ENCODE measurements at regions not wholly inside any gene's neighbourhood (a gene's known extent, or its start where the extent isn't known, plus 50 kb on each side); places are given as distances from the start of the nearest gene placed in this dataset.
"Not testable (repeated sequence)": the region's sequence is repeated elsewhere in the genome, so short reads cannot be mapped to it uniquely, and the experiment has no call there.

DNA sequence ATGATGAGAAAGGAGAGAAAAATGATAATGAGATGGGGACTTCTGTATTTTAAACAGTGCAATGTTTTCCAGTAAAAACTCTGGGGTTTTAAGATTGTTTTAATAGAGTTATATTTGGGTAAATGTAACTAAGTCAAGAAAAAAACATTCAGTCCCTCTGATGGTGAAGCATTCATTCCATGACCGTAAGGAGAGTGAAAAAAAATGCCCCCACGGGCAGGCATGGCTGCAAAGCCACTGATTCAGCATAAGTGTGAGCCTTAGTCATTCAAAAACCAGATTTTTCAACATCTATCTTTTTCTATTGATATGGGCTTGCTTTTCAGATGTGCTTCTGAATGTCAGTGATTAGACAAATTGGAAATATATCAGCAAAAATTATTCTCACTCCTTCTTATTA, 957.8 kb downstream of the SLC4A3 start:
- DNase-seq: no peak

DNA sequence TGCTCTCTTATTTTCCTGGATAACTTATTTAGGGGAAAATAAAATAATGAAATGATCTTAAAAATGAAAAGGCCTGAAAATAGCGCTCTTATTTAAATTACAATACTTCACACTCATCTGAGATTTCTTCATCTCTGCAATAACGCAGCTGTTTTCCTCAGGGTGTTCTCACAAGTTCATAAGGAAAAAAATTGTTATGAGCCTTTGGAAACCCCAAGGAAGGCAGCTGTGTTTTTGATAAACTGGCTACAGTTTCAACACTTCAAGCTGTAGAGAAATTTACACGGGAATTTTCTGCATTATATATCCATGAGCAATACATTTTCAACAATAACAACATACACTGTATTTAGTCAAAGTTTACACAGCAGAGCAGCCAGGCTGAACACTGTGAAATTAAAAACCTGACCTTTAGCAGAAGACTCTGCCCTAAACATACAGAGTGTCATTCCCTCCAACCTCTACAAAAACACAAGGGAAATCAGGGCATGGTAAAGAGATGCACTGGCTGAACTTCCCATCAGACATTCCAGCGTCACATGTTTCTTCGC, 959.6 kb downstream of the SLC4A3 start:
- DNase-seq: no peak

DNA sequence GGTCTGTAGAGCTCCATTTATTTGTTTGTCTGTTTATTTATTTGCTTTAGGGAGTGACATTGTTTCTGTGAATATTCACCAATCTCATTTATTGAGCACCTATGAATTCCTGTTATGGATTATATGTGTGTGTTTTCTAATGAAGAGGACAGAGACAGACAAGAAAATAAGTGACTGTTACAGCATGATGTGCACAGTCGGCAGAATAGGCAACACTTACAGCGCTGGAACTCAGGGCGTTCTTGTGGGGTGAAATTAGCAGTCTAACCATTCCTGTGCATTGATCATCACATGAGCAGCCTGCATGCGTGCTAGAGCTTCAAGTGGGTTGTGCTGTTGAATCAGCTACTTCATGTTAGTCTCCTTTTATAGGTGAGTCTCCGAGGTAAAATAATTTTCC, 960.7 kb downstream of the SLC4A3 start:
- DNase-seq: no peak

DNA sequence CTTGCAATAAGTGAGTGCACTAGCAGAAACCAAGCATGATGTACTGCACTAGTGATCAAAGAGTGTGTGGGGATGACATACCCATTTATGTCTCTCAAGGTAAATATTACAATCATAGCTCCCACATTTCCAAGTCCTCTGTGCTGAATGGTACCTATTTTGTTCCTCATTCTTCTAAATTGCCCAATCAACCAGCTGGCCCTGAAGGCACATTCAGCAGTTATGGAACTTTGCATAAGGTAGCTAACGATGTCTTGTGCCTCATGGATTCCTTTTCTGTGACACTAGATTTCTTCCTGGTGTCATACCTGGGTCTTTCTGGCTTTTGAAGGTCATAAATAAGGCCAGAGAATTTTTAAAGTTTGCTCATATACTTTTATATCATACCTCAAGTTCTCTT, 963.0 kb downstream of the SLC4A3 start:
- DNase-seq: no peak

DNA sequence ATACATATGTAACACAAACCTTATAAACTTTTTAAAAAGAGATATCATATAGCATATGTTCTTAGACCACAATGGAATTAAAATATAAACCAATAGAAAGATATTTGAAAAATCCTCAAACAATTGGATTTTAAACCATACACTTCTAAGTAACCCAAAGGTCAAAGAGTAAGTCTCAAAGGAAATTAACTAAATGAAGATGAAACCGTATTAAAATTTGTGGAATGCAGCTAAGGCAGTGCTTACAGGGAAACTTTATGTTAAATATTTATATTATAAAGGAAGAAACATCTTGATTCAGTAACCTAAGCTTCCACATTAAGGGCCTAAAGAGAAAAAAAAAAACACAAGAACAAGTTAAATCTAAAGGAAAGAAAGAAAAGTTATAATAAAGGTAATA, 966.1 kb downstream of the SLC4A3 start:
- DNase-seq: no peak

DNA sequence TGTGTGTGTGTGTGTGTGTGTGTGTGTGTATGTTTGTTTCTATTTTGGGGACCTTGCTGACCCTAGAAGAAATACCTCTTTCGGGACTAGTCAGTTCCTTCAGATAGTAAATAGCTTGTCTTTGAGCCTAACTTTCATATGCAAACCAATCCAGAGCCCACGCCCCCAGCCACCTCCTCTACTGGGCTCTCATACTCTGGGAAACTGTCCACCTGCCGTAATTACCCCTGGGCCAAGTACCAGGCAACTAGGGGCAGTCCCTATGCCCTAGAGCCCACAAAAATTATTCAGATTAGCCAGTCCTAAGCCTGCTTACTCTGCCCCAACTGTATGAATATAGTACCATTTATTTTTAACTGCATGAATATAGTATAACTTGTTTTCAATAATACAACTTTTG, 970.4 kb downstream of the EPHA4 start:
- no peak for DNase-seq

DNA sequence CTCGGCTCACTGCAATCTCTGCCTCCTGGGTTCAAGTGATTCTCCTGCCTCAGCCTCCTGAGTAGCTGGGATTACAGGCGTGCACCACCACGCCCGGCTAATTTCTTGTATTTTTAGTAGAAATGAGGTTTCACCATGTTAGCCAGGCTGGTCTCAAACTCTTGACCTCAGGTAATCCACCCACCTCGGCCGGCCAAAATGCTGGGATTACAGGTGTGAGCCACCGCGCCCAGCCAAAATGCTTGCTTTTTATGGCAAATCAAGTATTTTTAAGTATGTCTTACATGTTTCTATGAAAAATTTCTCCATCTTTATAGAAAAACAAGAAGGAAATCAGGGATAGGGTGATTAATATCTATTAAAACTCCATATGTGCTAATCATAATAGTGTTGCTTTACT, 959.1 kb downstream of the EPHA4 start:
- not testable (repeated sequence) for DNase-seq

DNA sequence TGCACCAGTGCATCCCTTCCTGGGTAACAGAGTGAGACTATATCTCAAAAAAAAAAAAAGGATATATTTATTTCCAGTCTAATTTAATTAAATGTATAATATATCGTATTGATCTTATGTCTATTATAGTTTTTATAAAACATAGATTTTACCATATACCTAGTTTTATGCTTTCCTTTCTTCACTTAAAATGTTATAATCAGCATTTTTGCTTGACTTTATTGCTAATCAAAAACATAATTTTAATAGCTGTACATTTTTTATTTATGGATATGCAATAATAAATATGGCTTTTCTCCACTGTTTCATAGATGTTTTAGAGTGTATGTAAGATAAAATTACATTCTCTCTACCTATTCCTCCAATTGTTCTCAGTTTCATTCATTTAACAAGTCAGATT, 958.0 kb downstream of the EPHA4 start:
- DNase-seq: no peak

DNA sequence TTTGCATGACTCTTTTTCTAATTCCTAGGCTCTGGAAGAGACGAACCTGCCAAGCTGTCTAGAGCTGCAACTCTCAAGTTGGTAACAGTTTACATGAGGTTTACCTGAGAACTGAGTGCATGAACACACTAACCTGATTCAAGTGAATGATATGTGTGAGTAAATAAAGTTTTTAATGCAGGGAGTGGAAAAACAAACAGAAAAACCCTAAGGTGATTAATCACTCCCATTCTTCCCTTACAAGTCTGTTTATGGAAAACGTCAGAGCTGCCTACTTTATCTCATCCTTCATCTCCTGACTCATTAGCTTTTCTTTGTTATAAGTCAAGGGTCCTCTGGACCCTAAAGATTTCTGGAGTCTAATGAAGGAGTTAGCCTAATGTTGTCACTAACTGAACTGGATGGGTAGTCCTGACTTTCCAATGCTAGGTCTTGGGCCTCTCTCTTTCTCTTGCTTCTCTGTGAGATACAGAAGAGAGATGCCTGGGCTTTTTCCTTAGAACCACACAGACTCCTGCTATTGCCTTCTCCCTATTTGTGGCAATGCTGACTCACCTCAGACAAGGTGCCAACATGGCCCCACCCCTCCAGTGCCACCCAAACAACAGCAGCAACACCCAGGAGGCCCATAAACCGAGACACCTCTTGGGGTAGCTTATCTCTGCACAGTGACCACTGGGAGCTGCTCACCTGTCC, 952.4 kb downstream of the EPHA4 start:
- DNase-seq: no peak

DNA sequence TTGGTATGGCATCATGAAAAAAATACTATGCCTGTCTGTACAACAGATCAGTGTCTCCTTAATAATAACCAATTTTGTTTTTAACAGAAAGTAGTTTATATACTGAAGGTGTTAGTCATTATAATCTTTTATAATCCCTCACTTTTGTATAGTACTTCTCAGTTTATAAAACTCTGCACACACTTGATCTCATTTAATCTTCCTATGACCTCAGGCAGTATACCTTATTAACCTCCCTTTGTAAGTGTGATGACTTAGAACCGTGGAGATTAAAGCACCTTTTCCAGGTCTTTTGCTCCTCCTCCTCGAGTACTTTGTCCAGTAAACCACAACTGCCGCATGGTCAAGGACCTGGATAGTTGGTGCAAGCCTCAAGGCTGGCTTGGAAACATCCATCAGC, 945.5 kb downstream of the EPHA4 start:
- no peak for DNase-seq

DNA sequence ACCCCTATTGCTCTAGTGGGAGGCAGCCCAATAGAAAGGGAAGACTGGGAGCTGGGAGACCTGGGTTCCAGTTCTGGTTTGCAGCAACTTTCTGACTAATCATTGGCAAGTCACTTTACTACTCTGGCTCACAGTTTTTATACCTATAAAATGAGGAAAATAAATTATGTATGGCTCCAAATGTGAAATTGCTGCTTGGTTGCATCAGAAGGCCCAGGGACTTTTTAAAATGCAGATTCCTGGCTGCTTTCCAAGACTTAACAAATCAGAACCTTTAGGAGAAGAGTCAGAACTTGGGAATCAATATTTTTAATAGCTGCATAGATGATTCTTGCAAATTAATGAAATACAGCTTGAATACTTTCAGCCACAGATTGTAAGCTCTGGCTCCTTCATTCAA, 943.9 kb downstream of the EPHA4 start:
- DNase-seq: no peak

DNA sequence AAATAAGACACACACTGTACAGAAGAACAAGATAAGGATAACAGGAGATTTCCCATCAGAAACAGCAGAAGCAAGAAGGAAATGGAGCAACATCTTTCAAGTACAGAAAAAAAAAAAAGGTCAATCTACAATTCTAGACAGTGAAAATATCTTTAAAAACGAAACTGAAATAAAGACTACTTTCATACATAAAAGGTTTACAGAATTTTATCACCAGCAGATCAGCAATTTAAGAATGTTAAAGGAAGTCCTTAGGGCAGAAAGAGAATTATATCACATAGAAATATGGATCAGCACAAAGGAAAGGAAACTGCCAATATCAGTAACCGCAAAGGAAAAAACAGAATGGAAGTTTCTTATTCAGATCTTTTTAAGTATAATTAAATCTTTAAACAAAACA, 931.0 kb downstream of the EPHA4 start:
- no peak for DNase-seq

DNA sequence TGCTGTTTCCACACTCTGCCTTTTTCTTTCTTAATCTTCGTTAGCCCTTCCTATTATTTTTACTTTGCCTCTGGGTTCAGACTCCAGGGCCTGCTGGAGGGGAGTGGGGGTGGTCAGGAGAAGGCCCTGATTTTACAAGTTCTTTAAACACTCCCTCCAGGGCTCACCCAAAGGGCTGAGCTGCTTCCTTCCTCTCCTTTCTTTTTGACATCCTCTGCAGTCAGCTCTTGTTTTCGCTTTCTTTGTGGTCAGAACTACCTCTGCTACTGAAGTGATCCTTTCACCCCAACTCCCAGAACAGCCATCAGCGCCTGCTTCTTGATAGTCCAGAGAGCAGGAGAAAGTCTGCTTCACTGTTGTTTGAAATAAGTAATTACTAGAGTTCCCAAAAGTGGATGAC, 925.7 kb downstream of the EPHA4 start:
- DNase-seq: no peak

DNA sequence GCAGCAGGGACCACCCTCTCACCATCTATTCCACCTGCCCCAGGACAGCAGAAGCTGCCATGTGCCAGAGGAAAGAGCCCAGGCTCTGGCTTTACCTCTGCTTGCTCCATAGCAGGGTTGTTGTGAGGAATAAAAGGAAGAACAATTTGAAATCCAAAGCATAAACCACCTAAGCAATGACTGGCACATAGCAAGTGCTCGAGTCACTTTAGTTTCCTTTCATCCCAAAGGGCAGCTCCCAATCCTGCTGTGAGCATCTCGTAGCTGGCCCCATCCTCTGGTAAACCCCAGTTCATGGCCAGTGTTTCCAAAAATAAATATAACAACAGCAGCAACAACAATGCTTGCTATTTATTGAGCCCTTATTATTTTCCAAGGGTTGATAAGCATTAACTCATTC, 923.5 kb downstream of the EPHA4 start:
- no peak for DNase-seq

DNA sequence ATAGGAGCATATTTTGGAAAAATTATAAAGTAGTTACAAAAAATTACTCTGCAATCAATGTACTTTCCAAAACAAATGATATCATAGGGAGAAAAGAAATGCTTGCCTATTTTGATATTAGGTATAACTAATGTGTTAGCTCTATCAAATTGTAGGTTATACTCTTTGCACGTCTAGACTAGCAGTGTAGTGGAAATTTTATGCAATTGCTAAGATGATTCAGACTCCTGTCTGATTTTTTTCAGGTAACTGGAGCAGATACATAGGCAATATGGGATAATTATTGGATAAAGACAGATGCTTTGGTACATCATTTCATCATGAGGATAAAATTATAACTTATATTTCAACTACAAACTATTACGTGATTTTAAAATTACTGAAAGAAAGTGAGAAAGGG, 918.3 kb downstream of the EPHA4 start:
- no peak for DNase-seq

DNA sequence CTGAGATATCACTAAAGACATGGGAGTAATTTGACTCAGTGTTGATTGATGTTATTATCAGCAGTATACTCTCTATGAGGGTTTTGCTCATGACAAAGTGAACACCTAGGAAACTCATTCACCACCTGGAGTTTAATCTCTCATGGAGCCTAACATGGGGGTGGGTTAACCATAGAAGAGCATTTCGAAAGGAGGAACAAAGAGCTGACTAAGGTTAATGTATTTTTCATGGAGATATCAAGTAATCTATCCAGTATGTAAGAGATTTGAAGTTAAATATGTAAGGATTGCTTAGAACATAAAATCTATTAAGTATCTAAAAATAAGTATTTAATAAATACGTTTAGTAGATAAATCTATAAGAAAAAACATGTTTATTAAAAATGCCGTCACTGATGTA, 917.8 kb downstream of the EPHA4 start:
- DNase-seq: no peak

DNA sequence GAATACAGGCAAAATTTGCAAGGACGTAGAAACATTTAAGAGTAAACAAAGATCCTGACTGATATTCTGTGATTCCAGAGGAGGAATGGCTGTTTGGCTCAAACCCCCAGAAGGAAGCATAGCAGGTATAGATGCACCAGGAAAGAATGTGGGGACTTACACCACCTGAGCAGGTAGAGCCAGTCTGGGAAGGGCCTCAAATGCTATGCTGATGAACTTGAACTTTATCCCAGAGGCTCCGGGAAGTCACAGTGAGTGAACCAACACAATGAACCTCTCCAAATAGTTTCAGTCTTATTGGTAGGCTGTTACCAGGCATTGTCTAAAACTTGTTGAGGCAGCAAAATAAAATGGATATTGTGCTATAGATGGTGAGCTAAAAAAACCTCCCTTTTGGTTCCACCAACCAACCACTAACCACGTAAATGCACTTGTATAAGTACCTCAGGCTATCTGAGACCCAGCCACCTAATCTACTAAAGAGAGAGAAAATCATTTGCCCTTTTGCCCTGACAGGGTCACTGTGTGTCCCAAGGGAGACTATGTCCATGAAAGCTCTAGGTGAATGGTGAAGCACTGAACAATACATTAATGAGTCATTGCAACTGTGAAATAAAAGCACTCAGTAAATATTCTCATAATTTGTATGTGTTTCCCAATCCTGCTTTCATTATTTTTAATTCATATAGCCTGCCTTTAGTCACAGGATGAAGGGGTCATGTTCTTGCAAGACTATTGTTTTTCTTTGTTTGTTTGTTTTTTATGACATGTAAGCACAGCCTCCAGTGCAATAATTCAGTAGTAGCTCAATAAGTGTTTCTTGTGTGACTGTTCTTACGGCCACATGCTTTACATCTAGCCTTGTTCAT, 911.6 kb downstream of the EPHA4 start:
- no peak for DNase-seq

DNA sequence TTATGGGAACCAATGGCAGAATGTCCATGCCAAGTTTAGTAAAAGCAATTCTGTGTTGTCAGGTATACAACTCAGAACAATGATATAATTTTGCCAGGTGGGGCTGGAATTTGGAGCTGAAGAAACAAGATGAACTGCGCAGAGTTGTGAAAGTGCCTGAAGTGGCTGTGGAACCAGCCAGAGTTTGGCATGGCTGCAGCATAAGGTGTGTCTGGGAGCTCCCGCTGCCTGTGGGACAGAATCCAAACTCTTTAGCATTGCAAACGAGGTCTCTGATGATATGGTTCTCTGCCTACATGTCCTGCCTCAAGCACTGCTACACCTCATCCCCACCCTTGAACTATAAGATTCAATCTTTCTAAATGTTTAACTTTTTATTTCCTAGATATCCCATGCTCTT, 909.7 kb downstream of the EPHA4 start:
- DNase-seq: no peak

DNA sequence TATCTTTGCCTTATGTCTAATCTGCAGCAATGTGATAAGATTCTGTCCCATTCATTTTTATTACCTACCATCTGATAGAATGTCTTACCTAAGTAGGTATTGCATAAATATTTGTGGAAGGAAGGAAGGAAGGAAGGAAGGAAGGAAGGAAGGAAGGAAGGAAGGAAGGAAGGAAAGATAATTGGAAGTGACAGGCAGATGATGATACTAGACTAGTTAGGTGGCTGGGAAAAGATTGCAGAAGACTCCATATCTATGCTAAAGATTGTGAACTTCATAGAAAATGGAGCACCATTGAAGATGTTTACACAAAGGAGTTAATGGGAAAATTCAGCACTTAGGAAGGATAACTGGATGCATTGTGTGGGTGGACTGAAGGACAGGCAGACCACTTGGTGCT, 909.0 kb downstream of the EPHA4 start:
- no peak for DNase-seq

DNA sequence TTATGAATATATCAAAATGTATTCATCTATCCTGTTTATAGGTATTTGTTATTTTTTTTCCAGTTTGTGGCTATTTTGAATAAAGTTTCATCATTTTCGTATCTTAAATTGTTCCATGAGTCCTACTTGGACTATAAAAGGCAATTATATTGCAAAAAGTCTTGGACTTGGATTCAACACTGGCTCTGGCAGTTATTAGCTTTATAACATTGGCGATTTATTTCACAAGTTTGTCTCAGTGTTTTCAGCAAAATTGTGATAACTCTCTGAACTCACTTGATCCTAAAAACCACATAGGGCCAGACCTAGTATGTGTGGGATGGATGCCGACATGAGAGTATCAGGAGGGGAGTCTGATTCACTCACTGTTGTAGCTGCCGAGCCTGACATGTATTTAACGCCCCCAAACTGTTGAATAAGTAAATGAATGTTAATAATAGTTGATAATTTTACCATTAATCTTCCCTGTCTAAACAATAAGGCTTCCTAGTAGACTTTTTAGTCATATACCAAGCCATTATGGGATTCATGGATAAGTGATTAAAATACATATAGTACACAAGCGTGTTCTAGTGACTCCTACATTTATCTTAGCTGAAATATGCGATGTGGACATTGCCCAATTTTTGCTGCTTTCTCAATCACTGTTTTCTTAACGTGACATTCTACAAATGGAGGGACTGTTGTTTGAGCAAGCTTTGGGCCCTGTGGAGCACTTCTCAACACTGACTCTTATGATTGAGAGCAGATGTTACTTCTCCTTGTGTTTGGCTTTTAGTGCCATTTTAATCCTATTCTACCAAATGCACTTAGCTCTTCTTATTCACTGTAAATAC, 907.6 kb downstream of the EPHA4 start:
- no peak for DNase-seq

DNA sequence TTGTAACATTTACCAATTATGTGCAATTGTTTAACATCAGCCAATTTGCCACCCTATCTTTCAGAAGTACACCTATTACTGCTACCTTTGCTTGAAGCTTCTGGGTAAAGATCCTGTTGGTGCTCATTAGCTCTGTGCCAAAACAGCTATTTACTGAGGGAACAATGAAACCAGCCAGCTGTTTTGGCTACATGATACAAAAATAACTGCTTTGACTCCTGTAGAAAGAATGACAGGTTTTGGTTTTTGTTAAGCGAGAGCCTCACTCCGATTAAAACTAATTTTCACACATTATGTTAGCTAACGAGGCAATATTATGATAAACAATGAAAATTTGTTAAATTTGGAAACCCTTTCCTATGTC, 907.0 kb downstream of the EPHA4 start:
- DNase-seq: no peak

DNA sequence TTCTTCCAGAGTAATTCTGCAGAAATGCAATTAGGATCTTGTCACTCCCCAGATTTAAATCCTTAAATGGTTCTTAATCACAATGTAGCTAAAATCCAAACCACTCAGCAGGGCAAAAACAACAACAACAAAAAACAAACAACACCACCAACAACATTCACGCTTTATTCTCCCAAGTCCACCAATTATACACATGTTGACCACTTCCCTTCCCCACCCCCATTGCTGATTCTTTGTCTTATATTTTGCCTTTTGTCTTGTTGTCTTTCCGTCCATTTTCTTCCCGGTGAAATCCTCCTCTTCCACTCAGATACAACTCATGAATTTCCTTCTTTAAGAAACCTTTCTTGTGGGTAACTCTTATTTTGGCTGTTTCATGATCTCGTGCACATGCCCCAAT, 902.8 kb downstream of the EPHA4 start:
- no peak for DNase-seq

DNA sequence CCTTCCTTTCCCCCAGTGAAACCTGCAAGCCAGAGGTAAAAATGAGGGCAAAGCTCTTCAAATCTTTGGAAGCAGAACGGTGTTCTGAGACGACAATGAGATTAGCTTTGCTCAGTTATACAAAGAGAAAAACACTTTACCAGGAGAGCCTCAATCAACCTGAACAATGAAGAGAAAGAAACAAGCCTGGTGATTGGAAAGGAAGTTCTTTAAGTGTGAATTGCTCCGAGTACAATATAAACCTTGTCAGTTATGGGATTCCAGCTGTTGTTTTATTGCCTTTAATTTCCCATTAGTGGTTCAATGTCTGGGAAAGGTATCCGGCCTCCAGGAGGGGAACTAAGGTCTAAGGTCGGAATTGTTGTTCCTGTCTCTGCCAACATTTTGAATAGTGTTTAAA, 901.6 kb downstream of the EPHA4 start:
- no peak for DNase-seq
